Endodermal cell (in vitro differentiated cells): ENCODE measurements at regions not wholly inside any gene's neighbourhood (a gene's known extent, or its start where the extent isn't known, plus 50 kb on each side); places are given as distances from the start of the nearest gene placed in this dataset.

Source experiments
- DNase-seq: peaks from one replicate; pipeline ENCODE4 v3.0.0-alpha.2; 2017
- H3K27ac ChIP-seq: 2 replicates; pipeline ENCODE4 v1.5.1; 2013; ENCODE audit warnings: mild to moderate bottlenecking, low read depth, low read length, moderate library complexity
- H3K27me3 ChIP-seq: 2 replicates; pipeline ENCODE4 v1.6.1; 2013; ENCODE audit warnings: mild to moderate bottlenecking, low read length, moderate library complexity; ENCODE audit not compliant: insufficient read depth, control insufficient read depth, poor library complexity, severe bottlenecking
- H3K36me3 ChIP-seq: 2 replicates; pipeline ENCODE4 v1.7.0; 2013; ENCODE audit warnings: mild to moderate bottlenecking, low read length, moderate library complexity; ENCODE audit not compliant: control insufficient read depth, insufficient read depth
- H3K4me1 ChIP-seq: one replicate; pipeline ENCODE4 v1.7.0; 2013; ENCODE audit warnings: low read length; ENCODE audit not compliant: control insufficient read depth, insufficient read depth
- H3K4me3 ChIP-seq: 2 replicates; pipeline ENCODE4 v1.5.1; 2013; ENCODE audit warnings: mild to moderate bottlenecking, low read length, moderate library complexity
- H3K9ac ChIP-seq: 2 replicates; pipeline ENCODE4 v1.6.1; 2013; ENCODE audit warnings: mild to moderate bottlenecking, low read length, moderate library complexity; ENCODE audit not compliant: poor library complexity, severe bottlenecking; ENCODE audit errors: extremely low read depth
- H3K9me3 ChIP-seq: 2 replicates; pipeline ENCODE4 v1.6.1; 2013; ENCODE audit warnings: mild to moderate bottlenecking, low read length, moderate library complexity; ENCODE audit not compliant: control insufficient read depth
- H3K27ac Mint-ChIP-seq: 2 replicates; pipeline ENCODE4 v1.8.0; 2020; ENCODE audit warnings: mixed read lengths
- H3K27me3 Mint-ChIP-seq: 2 replicates; pipeline ENCODE4 v1.8.0; 2021; ENCODE audit warnings: mild to moderate bottlenecking, mixed read lengths; ENCODE audit not compliant: insufficient read depth
- H3K36me3 Mint-ChIP-seq: 2 replicates; pipeline ENCODE4 v1.8.0; 2020; ENCODE audit warnings: low read depth, mixed read lengths
- H3K4me1 Mint-ChIP-seq: 2 replicates; pipeline ENCODE4 v1.8.0; 2020; ENCODE audit warnings: mixed read lengths
- H3K4me3 Mint-ChIP-seq: 2 replicates; pipeline ENCODE4 v1.8.0; 2020; ENCODE audit warnings: mild to moderate bottlenecking, moderate library complexity, mixed read lengths
- H3K9me3 Mint-ChIP-seq: 2 replicates; pipeline ENCODE4 v1.8.0; 2020; ENCODE audit warnings: mild to moderate bottlenecking, mixed read lengths
- WGBS, 2 experiments: methylation state at CpG; one replicate each; pipeline versions ENCODE4 v1.1.5 to v1.1.7; 2013; ENCODE audit warnings: missing lambda C conversion rate in 2 of 2, mixed read lengths in 1 of 2; ENCODE audit not compliant: insufficient coverage in 1 of 2, insufficient read length in 1 of 2; 5-methylcytosine and 5-hydroxymethylcytosine counted together
- TF ChIP-seq, protein P1 (sequence below): fragments of 200-600 bp; sonication (generic); conservative IDR thresholded peaks from 2 replicates; pipeline ENCODE4 v1.5.0; 2021; ENCODE audit warnings: antibody characterized with exemption, mild to moderate bottlenecking

- Histone ChIP-seq H3K36me3 (no peaks in the 10 kb centered on the region), H3K9ac (no peak overlapping the region), H3K27ac (no peak overlapping the region), H3K9me3 (no peaks in the 10 kb centered on the region), H3K4me3 (no peak overlapping the region), H3K27me3 (no peaks in the 10 kb centered on the region), H3K4me1 (no peaks in the 10 kb centered on the region)
- WGBS, 2 experiments = 71 to 75% methylated on average over 1 to 2 of the region's 2 CpGs
- H3K27me3 Mint-ChIP-seq = no peaks in the 10 kb centered on the region
- TF ChIP-seq, protein P1, sequence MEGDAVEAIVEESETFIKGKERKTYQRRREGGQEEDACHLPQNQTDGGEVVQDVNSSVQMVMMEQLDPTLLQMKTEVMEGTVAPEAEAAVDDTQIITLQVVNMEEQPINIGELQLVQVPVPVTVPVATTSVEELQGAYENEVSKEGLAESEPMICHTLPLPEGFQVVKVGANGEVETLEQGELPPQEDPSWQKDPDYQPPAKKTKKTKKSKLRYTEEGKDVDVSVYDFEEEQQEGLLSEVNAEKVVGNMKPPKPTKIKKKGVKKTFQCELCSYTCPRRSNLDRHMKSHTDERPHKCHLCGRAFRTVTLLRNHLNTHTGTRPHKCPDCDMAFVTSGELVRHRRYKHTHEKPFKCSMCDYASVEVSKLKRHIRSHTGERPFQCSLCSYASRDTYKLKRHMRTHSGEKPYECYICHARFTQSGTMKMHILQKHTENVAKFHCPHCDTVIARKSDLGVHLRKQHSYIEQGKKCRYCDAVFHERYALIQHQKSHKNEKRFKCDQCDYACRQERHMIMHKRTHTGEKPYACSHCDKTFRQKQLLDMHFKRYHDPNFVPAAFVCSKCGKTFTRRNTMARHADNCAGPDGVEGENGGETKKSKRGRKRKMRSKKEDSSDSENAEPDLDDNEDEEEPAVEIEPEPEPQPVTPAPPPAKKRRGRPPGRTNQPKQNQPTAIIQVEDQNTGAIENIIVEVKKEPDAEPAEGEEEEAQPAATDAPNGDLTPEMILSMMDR = no peak
- DNase-seq = no peak
- no peaks in the 10 kb centered on the region for H3K36me3 Mint-ChIP-seq
- H3K4me1 Mint-ChIP-seq = peaks cover 4% of the 10 kb centered on the region
- no peak overlapping the region for H3K27ac Mint-ChIP-seq
- no peak overlapping the region for H3K4me3 Mint-ChIP-seq
- no peaks in the 10 kb centered on the region for H3K9me3 Mint-ChIP-seq
Measured at GRCh38 chr7:142685877-142686508, 63.3 kb upstream of the PRSS1 start.

GRCh38 chr7:142681314-142682092 is 67.8 kb upstream of the PRSS1 start:
- no peak overlapping the region for H3K9ac ChIP-seq
- H3K9me3 ChIP-seq = peaks cover 21% of the 10 kb centered on the region
- H3K36me3 Mint-ChIP-seq = peaks cover 1% of the 10 kb centered on the region
- H3K4me3 ChIP-seq = no peak overlapping the region
- no peaks in the 10 kb centered on the region for H3K27me3 ChIP-seq
- no peaks in the 10 kb centered on the region for H3K36me3 ChIP-seq
- no peak overlapping the region for H3K27ac Mint-ChIP-seq
- H3K4me1 Mint-ChIP-seq = no peaks in the 10 kb centered on the region
- TF ChIP-seq, protein P1 = no peak
- H3K27me3 Mint-ChIP-seq = no peaks in the 10 kb centered on the region
- no peak overlapping the region for H3K27ac ChIP-seq
- WGBS, 2 experiments = 94 to 100% methylated on average over 3 of the region's 3 CpGs
- DNase-seq = no peak
- H3K4me3 Mint-ChIP-seq = no peak overlapping the region
- H3K9me3 Mint-ChIP-seq = peaks cover 20% of the 10 kb centered on the region
- H3K4me1 ChIP-seq = no peaks in the 10 kb centered on the region

- Histone ChIP-seq H3K9ac (no peak overlapping the region), H3K4me1 (no peaks in the 10 kb centered on the region), H3K27ac (no peak overlapping the region), H3K4me3 (no peak overlapping the region), H3K36me3 (no peaks in the 10 kb centered on the region), H3K27me3 (no peaks in the 10 kb centered on the region), H3K9me3 (peaks cover 5% of the 10 kb centered on the region)
- H3K27ac Mint-ChIP-seq = no peak overlapping the region
- peaks cover 8% of the 10 kb centered on the region for H3K9me3 Mint-ChIP-seq
- no peak overlapping the region for H3K4me3 Mint-ChIP-seq
- H3K27me3 Mint-ChIP-seq = no peaks in the 10 kb centered on the region
- DNase-seq = no peak
- no peaks in the 10 kb centered on the region for H3K36me3 Mint-ChIP-seq
- TF ChIP-seq, protein P1 = no peak
- no peaks in the 10 kb centered on the region for H3K4me1 Mint-ChIP-seq
- 86 to 89% methylated on average over 1 of the region's 2 CpGs for WGBS, 2 experiments
Measured at GRCh38 chr7:142671506-142671905, 77.8 kb upstream of the PRSS1 start.
